GM23338 (cell line): ENCODE measurements at regions not wholly inside any gene's neighbourhood (a gene's known extent, or its start where the extent isn't known, plus 50 kb on each side); places are given as distances from the start of the nearest gene placed in this dataset.

ENCODE experiments used
- ATAC-seq: fragments of 200-7000 bp; cut with Tn5 transposase; 3 replicates; pipeline ENCODE4 v1.9.1; 2020
- DNase-seq: peaks from one replicate; pipeline ENCODE4 v3.0.0-alpha.2; 2015; ENCODE audit warnings: low spot score
- H2AFZ ChIP-seq: fragments of 200-600 bp; sonication (generic); 2 replicates; pipeline ENCODE4 v1.8.0; 2016; ENCODE audit warnings: antibody characterized with exemption, mild to moderate bottlenecking, moderate library complexity
- H3F3A ChIP-seq: fragments of 200-600 bp; sonication (generic); replicated peaks from 2 replicates; pipeline ENCODE4 v1.8.0; 2017; ENCODE audit warnings: antibody characterized with exemption, mixed run types, low read depth
- H3K27ac ChIP-seq: fragments of 200-600 bp; sonication (generic); 2 replicates; pipeline ENCODE4 v1.6.1; 2016; ENCODE audit warnings: low read depth
- H3K27me3 ChIP-seq: fragments of 200-600 bp; sonication (generic); 2 replicates; pipeline ENCODE4 v1.8.0; 2016; ENCODE audit warnings: mild to moderate bottlenecking, mixed run types, moderate library complexity; ENCODE audit not compliant: insufficient read depth
- H3K36me3 ChIP-seq: fragments of 200-600 bp; sonication (generic); 2 replicates; pipeline ENCODE4 v1.8.0; 2016; ENCODE audit warnings: mild to moderate bottlenecking; ENCODE audit not compliant: insufficient read depth
- H3K4me1 ChIP-seq: fragments of 200-600 bp; sonication (generic); 2 replicates; pipeline ENCODE4 v1.8.0; 2016; ENCODE audit warnings: mild to moderate bottlenecking, moderate library complexity; ENCODE audit not compliant: insufficient read depth
- H3K4me2 ChIP-seq: fragments of 200-600 bp; sonication (generic); 2 replicates; pipeline ENCODE4 v1.7.1; 2017; ENCODE audit warnings: mixed run types
- H3K4me3 ChIP-seq: fragments of 200-600 bp; sonication (generic); 2 replicates; pipeline ENCODE4 v1.6.1; 2016; ENCODE audit warnings: mixed run types
- H3K79me2 ChIP-seq: fragments of 200-600 bp; sonication (generic); replicated peaks from 2 replicates; pipeline ENCODE4 v1.8.0; 2017; ENCODE audit warnings: mild to moderate bottlenecking; ENCODE audit not compliant: insufficient read depth
- H3K9me2 ChIP-seq: fragments of 200-600 bp; sonication (generic); 2 replicates; pipeline ENCODE4 v1.8.0; 2017; ENCODE audit not compliant: insufficient read depth
- H4K20me1 ChIP-seq: fragments of 200-600 bp; sonication (generic); replicated peaks from 2 replicates; pipeline ENCODE4 v1.8.0; 2017; ENCODE audit warnings: mild to moderate bottlenecking; ENCODE audit not compliant: insufficient read depth
- H3K27ac Mint-ChIP-seq: 2 replicates; pipeline ENCODE4 v1.8.0; 2020; ENCODE audit warnings: inconsistent platforms, mild to moderate bottlenecking, moderate library complexity, mixed read lengths
- H3K27me3 Mint-ChIP-seq: 3 replicates; pipeline ENCODE4 v1.8.0; 2022; ENCODE audit warnings: low read depth, mild to moderate bottlenecking, moderate library complexity, mixed read lengths, inconsistent platforms; ENCODE audit not compliant: insufficient read depth, poor library complexity
- H3K36me3 Mint-ChIP-seq: 3 replicates; pipeline ENCODE4 v1.8.0; 2021; ENCODE audit warnings: low read depth, mild to moderate bottlenecking, inconsistent platforms, moderate library complexity, mixed read lengths
- H3K4me1 Mint-ChIP-seq: 3 replicates; pipeline ENCODE4 v1.8.0; 2020; ENCODE audit warnings: mild to moderate bottlenecking, inconsistent platforms, mixed read lengths
- H3K4me3 Mint-ChIP-seq: 3 replicates; pipeline ENCODE4 v1.8.0; 2021; ENCODE audit warnings: moderate library complexity, mild to moderate bottlenecking, inconsistent platforms, mixed read lengths
- H3K9me3 Mint-ChIP-seq: 3 replicates; pipeline ENCODE4 v1.8.0; 2020; ENCODE audit warnings: moderate library complexity, mild to moderate bottlenecking, inconsistent platforms, mixed read lengths
- CREB1 ChIP-seq: fragments of 250-450 bp; sonication (Bioruptor Pico); IDR thresholded peaks from 2 replicates; pipeline ENCODE4 v1.5.0; 2020; ENCODE audit warnings: low read depth, mild to moderate bottlenecking, moderate library complexity
- EZH2 ChIP-seq: fragments of 200-600 bp; sonication (generic); IDR thresholded peaks from one replicate; pipeline ENCODE4 v1.8.0; 2017; ENCODE audit warnings: antibody characterized with exemption, mild to moderate bottlenecking, low read depth; ENCODE audit not compliant: unreplicated experiment
- EZH2phosphoT487 ChIP-seq: fragments of 200-600 bp; sonication (generic); IDR thresholded peaks from one replicate; pipeline ENCODE4 v1.8.1; 2018; ENCODE audit warnings: antibody characterized with exemption; ENCODE audit not compliant: unreplicated experiment
- JUNB ChIP-seq: IDR thresholded peaks from one replicate; pipeline ENCODE4 v1.6.1; 2016; ENCODE audit warnings: antibody characterized with exemption; ENCODE audit not compliant: unreplicated experiment
- NANOG ChIP-seq: IDR thresholded peaks from 2 replicates; pipeline ENCODE4 v1.6.1; 2016; ENCODE audit warnings: antibody characterized with exemption, borderline replicate concordance
- POLR2AphosphoS5 ChIP-seq: IDR thresholded peaks from 2 replicates; pipeline ENCODE4 v1.6.1; 2016; ENCODE audit warnings: antibody characterized with exemption, low read depth
- STAT1 ChIP-seq: IDR thresholded peaks from one replicate; pipeline ENCODE4 v1.6.1; 2016; ENCODE audit warnings: antibody characterized with exemption; ENCODE audit not compliant: unreplicated experiment
- ZNF114 ChIP-seq: fragments of 250-450 bp; sonication (Bioruptor Pico); IDR thresholded peaks from 2 replicates; pipeline ENCODE4 v1.5.0; 2020; ENCODE audit warnings: mild to moderate bottlenecking, moderate library complexity
- ZNF331 ChIP-seq: fragments of 250-450 bp; sonication (Bioruptor Pico); IDR thresholded peaks from 2 replicates; pipeline ENCODE4 v1.5.0; 2020; ENCODE audit warnings: low read depth, mild to moderate bottlenecking, moderate library complexity
- TF ChIP-seq, protein P1 (sequence below), 2 experiments: fragments of 200-600 bp in 1 of 2; sonication (generic) in 1 of 2; conservative IDR thresholded peaks; 2 replicates each; pipeline versions ENCODE4 v1.5.1 to v1.6.1; 2016 to 2017; ENCODE audit warnings: antibody characterized with exemption in 2 of 2, low read depth in 2 of 2, mild to moderate bottlenecking in 2 of 2, moderate library complexity in 1 of 2
- TF ChIP-seq, protein P2 (sequence below): IDR thresholded peaks from one replicate; pipeline ENCODE4 v1.6.1; 2018; ENCODE audit warnings: antibody characterized with exemption; ENCODE audit not compliant: unreplicated experiment
- TF ChIP-seq, protein P3 (sequence below): fragments of 250-450 bp; sonication (Bioruptor Pico); IDR thresholded peaks from 2 replicates; pipeline ENCODE4 v1.5.0; 2020; ENCODE audit warnings: mild to moderate bottlenecking, moderate library complexity
- TF ChIP-seq, protein P4 (sequence below): IDR thresholded peaks from 2 replicates; pipeline ENCODE4 v1.6.1; 2016; ENCODE audit warnings: antibody characterized with exemption

DNA sequence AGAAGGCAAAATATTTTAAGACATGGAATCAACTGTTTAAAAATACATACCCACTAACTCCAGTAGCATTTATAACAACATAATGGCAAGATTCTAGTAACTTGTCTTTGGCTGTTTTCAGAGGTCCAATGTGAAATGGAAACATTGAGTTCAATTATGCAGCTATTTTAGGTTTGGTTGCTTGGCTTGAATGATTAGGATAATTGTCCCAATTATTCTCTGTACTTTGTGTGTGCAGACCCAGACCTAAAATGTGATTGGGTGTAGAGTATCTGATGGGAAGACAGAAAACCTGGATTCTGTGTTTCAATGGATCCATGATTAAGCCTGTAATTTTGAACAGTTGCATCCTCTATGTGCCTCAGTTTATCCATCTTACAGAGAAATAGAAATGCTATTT lies 392.7 kb upstream of the NFE2L3 start:
- H3K27me3 ChIP-seq, result no peaks in the 10 kb centered on the region
- no peak overlapping the region for H3K4me3 ChIP-seq
- Mint-ChIP-seq H3K27me3 (no peaks in the 10 kb centered on the region), H3K4me1 (peaks cover 18% of the 10 kb centered on the region), H3K36me3 (0 out of 3 replicates have a peak, but pooled peaks cover 2% of the 10 kb centered on the region), H3K27ac (no peak overlapping the region), H3K4me3 (no peak overlapping the region), H3K9me3 (no peaks in the 10 kb centered on the region; the same call in 2 of the 3 replicates)
- DNase-seq (no peak), ATAC-seq (no peak)
- TF ChIP-seq, protein P1, sequence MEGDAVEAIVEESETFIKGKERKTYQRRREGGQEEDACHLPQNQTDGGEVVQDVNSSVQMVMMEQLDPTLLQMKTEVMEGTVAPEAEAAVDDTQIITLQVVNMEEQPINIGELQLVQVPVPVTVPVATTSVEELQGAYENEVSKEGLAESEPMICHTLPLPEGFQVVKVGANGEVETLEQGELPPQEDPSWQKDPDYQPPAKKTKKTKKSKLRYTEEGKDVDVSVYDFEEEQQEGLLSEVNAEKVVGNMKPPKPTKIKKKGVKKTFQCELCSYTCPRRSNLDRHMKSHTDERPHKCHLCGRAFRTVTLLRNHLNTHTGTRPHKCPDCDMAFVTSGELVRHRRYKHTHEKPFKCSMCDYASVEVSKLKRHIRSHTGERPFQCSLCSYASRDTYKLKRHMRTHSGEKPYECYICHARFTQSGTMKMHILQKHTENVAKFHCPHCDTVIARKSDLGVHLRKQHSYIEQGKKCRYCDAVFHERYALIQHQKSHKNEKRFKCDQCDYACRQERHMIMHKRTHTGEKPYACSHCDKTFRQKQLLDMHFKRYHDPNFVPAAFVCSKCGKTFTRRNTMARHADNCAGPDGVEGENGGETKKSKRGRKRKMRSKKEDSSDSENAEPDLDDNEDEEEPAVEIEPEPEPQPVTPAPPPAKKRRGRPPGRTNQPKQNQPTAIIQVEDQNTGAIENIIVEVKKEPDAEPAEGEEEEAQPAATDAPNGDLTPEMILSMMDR (conservative IDR thresholded peaks at IDR 0.05; ENCODE audit: low read depth in 2 of 2), result no peak
- no peak for TF ChIP-seq CREB1 (CRISPR knock-in tag)
- TF ChIP-seq ZNF331 (CRISPR knock-in tag), result no peak
- TF ChIP-seq, protein P2, sequence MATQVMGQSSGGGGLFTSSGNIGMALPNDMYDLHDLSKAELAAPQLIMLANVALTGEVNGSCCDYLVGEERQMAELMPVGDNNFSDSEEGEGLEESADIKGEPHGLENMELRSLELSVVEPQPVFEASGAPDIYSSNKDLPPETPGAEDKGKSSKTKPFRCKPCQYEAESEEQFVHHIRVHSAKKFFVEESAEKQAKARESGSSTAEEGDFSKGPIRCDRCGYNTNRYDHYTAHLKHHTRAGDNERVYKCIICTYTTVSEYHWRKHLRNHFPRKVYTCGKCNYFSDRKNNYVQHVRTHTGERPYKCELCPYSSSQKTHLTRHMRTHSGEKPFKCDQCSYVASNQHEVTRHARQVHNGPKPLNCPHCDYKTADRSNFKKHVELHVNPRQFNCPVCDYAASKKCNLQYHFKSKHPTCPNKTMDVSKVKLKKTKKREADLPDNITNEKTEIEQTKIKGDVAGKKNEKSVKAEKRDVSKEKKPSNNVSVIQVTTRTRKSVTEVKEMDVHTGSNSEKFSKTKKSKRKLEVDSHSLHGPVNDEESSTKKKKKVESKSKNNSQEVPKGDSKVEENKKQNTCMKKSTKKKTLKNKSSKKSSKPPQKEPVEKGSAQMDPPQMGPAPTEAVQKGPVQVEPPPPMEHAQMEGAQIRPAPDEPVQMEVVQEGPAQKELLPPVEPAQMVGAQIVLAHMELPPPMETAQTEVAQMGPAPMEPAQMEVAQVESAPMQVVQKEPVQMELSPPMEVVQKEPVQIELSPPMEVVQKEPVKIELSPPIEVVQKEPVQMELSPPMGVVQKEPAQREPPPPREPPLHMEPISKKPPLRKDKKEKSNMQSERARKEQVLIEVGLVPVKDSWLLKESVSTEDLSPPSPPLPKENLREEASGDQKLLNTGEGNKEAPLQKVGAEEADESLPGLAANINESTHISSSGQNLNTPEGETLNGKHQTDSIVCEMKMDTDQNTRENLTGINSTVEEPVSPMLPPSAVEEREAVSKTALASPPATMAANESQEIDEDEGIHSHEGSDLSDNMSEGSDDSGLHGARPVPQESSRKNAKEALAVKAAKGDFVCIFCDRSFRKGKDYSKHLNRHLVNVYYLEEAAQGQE, result no peak
- no peak for TF ChIP-seq EZH2
- no peak for TF ChIP-seq EZH2phosphoT487
- no peak for TF ChIP-seq ZNF114
- TF ChIP-seq POLR2AphosphoS5, result no peak
- TF ChIP-seq, protein P3, sequence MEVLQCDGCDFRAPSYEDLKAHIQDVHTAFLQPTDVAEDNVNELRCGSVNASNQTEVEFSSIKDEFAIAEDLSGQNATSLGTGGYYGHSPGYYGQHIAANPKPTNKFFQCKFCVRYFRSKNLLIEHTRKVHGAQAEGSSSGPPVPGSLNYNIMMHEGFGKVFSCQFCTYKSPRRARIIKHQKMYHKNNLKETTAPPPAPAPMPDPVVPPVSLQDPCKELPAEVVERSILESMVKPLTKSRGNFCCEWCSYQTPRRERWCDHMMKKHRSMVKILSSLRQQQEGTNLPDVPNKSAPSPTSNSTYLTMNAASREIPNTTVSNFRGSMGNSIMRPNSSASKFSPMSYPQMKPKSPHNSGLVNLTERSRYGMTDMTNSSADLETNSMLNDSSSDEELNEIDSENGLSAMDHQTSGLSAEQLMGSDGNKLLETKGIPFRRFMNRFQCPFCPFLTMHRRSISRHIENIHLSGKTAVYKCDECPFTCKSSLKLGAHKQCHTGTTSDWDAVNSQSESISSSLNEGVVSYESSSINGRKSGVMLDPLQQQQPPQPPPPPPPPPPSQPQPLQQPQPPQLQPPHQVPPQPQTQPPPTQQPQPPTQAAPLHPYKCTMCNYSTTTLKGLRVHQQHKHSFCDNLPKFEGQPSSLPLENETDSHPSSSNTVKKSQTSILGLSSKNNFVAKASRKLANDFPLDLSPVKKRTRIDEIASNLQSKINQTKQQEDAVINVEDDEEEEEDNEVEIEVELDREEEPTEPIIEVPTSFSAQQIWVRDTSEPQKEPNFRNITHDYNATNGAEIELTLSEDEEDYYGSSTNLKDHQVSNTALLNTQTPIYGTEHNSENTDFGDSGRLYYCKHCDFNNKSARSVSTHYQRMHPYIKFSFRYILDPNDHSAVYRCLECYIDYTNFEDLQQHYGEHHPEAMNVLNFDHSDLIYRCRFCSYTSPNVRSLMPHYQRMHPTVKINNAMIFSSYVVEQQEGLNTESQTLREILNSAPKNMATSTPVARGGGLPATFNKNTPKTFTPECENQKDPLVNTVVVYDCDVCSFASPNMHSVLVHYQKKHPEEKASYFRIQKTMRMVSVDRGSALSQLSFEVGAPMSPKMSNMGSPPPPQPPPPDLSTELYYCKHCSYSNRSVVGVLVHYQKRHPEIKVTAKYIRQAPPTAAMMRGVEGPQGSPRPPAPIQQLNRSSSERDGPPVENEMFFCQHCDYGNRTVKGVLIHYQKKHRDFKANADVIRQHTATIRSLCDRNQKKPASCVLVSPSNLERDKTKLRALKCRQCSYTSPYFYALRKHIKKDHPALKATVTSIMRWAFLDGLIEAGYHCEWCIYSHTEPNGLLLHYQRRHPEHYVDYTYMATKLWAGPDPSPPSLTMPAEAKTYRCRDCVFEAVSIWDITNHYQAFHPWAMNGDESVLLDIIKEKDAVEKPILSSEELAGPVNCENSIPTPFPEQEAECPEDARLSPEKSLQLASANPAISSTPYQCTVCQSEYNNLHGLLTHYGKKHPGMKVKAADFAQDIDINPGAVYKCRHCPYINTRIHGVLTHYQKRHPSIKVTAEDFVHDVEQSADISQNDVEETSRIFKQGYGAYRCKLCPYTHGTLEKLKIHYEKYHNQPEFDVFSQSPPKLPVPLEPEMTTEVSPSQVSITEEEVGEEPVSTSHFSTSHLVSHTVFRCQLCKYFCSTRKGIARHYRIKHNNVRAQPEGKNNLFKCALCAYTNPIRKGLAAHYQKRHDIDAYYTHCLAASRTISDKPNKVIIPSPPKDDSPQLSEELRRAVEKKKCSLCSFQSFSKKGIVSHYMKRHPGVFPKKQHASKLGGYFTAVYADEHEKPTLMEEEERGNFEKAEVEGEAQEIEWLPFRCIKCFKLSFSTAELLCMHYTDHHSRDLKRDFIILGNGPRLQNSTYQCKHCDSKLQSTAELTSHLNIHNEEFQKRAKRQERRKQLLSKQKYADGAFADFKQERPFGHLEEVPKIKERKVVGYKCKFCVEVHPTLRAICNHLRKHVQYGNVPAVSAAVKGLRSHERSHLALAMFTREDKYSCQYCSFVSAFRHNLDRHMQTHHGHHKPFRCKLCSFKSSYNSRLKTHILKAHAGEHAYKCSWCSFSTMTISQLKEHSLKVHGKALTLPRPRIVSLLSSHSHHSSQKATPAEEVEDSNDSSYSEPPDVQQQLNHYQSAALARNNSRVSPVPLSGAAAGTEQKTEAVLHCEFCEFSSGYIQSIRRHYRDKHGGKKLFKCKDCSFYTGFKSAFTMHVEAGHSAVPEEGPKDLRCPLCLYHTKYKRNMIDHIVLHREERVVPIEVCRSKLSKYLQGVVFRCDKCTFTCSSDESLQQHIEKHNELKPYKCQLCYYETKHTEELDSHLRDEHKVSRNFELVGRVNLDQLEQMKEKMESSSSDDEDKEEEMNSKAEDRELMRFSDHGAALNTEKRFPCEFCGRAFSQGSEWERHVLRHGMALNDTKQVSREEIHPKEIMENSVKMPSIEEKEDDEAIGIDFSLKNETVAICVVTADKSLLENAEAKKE (CRISPR knock-in tag), result no peak
- no peak for TF ChIP-seq JUNB
- TF ChIP-seq STAT1, result no peak
- TF ChIP-seq NANOG, result no peak
- TF ChIP-seq, protein P4, sequence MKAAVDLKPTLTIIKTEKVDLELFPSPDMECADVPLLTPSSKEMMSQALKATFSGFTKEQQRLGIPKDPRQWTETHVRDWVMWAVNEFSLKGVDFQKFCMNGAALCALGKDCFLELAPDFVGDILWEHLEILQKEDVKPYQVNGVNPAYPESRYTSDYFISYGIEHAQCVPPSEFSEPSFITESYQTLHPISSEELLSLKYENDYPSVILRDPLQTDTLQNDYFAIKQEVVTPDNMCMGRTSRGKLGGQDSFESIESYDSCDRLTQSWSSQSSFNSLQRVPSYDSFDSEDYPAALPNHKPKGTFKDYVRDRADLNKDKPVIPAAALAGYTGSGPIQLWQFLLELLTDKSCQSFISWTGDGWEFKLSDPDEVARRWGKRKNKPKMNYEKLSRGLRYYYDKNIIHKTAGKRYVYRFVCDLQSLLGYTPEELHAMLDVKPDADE, result no peak
- no peaks in the 10 kb centered on the region for H3K79me2 ChIP-seq
- H3K27ac ChIP-seq, result peak overlapping the region; percentile 61
- no peaks in the 10 kb centered on the region for H3K36me3 ChIP-seq
- peak overlapping the region; percentile 60 for H3K4me2 ChIP-seq
- H3F3A ChIP-seq, result no peaks in the 10 kb centered on the region
- H3K4me1 ChIP-seq, result peaks cover 21% of the 10 kb centered on the region
- peaks cover 9% of the 10 kb centered on the region; the same call in 1 of the 2 replicates for H3K9me2 ChIP-seq
- no peaks in the 10 kb centered on the region for H4K20me1 ChIP-seq
- no peak overlapping the region; the same call in 1 of the 2 replicates for H2AFZ ChIP-seq
